GM21447 (cell line): ENCODE measurements at regions not wholly inside any gene's neighbourhood (a gene's known extent, or its start where the extent isn't known, plus 50 kb on each side); places are given as distances from the start of the nearest gene placed in this dataset.
"Not testable (repeated sequence)": the region's sequence is repeated elsewhere in the genome, so short reads cannot be mapped to it uniquely, and the experiment has no call there.

ENCODE experiments used
- ATAC-seq: cut with Tn5 transposase; IDR thresholded peaks from one replicate; pipeline ENCODE4 v1.9.1; 2021; ENCODE audit not compliant: unreplicated experiment

GRCh38 chr7:81007051-81007450 lies 88.2 kb upstream of the SEMA3C start:
- ATAC-seq: no peak

- ATAC-seq: no peak
These were observed 86.4 kb upstream of the SEMA3C start for GRCh38 chr7:81005254-81005653.

GRCh38 chr7:81004098-81004497 lies 85.2 kb upstream of the SEMA3C start:
- no peak for ATAC-seq

- ATAC-seq: no peak
These were observed 84.5 kb upstream of the SEMA3C start for GRCh38 chr7:81003326-81003725.

- no peak for ATAC-seq
These were observed 83.6 kb upstream of the SEMA3C start for GRCh38 chr7:81002421-81002820.

GRCh38 chr7:80999771-81000170 lies 80.9 kb upstream of the SEMA3C start:
- no peak for ATAC-seq

- no peak for ATAC-seq
These were observed 80.2 kb upstream of the SEMA3C start for GRCh38 chr7:80999100-80999499.

- ATAC-seq: no peak
These were observed 79.0 kb upstream of the SEMA3C start for GRCh38 chr7:80997841-80998240.

GRCh38 chr7:80996236-80996635 lies 77.4 kb upstream of the SEMA3C start:
- not testable (repeated sequence) for ATAC-seq

GRCh38 chr7:80991654-80992053 lies 72.8 kb upstream of the SEMA3C start:
- ATAC-seq: no peak

- no peak for ATAC-seq
These were observed 65.8 kb upstream of the SEMA3C start for GRCh38 chr7:80984619-80985018.

GRCh38 chr7:80981405-80981804 lies 62.6 kb upstream of the SEMA3C start:
- no peak for ATAC-seq

- no peak for ATAC-seq
These were observed 58.9 kb upstream of the SEMA3C start for GRCh38 chr7:80977751-80978150.

- no peak for ATAC-seq
These were observed 55.8 kb upstream of the SEMA3C start for GRCh38 chr7:80974396-80975358.

- ATAC-seq: no peak
These were observed 52.4 kb upstream of the SEMA3C start for GRCh38 chr7:80971225-80971624.
